IMR-90 (cell line): ENCODE measurements at regions not wholly inside any gene's neighbourhood (a gene's known extent, or its start where the extent isn't known, plus 50 kb on each side); places are given as distances from the start of the nearest gene placed in this dataset.

Source experiments
- ATAC-seq: fragments of 200-7000 bp; cut with Tn5 transposase; 2 replicates; pipeline ENCODE4 v1.9.1; 2020; ENCODE audit warnings: low read depth, mild to moderate bottlenecking, moderate library complexity
- BruUV-seq: library from RNA; stranded (reverse); fragments of 400-500 nt; replicated peaks from 2 replicates; lab custom pipeline; 2021; lab: Mats Ljungman, UMichigan
- CTCF ChIA-PET: fragments of 300-600 bp; formaldehyde crosslinking; extraction: SDS; loops from one replicate; lab custom pipeline; 2021; ENCODE audit warnings: antibody characterized with exemption; lab: Yijun Ruan, JAX
- POLR2A ChIA-PET: fragments of 300-600 bp; sonication (Branson Sonifier 250); formaldehyde crosslinking; loops from one replicate; lab custom pipeline; 2022; ENCODE audit warnings: antibody characterized with exemption; ENCODE audit not compliant: unreplicated experiment; lab: Charles Lee
- DNase-seq: peaks from one replicate; pipeline ENCODE4 v3.0.0; 2013
- H2AFZ ChIP-seq: replicated peaks from 2 replicates; pipeline ENCODE3; 2013; ENCODE audit warnings: low read length, mild to moderate bottlenecking; ENCODE audit not compliant: poor library complexity
- H2AK5ac ChIP-seq: 2 replicates; pipeline ENCODE4 v1.6.1; 2013; ENCODE audit warnings: low read depth, low read length, inconsistent platforms
- H2AK9ac ChIP-seq: replicated peaks from 2 replicates; pipeline ENCODE3; 2013; ENCODE audit warnings: mild to moderate bottlenecking, low read depth, low read length, moderate library complexity; ENCODE audit not compliant: poor library complexity
- H2BK120ac ChIP-seq: 2 replicates; pipeline ENCODE4 v1.6.1; 2013; ENCODE audit warnings: low read depth, low read length, inconsistent platforms
- H2BK15ac ChIP-seq: 3 replicates; pipeline ENCODE4 v1.6.1; 2013; ENCODE audit warnings: low read depth, low read length, inconsistent platforms
- H2BK20ac ChIP-seq: 2 replicates; pipeline ENCODE4 v1.6.1; 2013; ENCODE audit warnings: low read depth, mild to moderate bottlenecking, inconsistent platforms, low read length, moderate library complexity
- H2BK5ac ChIP-seq: 2 replicates; pipeline ENCODE4 v1.6.1; 2013; ENCODE audit warnings: mild to moderate bottlenecking, low read depth, low read length, inconsistent platforms; ENCODE audit not compliant: poor library complexity, severe bottlenecking
- H3K14ac ChIP-seq: replicated peaks from 2 replicates; pipeline ENCODE4 v1.6.1; 2013; ENCODE audit warnings: low read depth, low read length, inconsistent platforms
- H3K18ac ChIP-seq: 2 replicates; pipeline ENCODE4 v1.6.1; 2013; ENCODE audit warnings: low read depth, low read length, control low read depth
- H3K23ac ChIP-seq: 2 replicates; pipeline ENCODE4 v1.6.1; 2013; ENCODE audit warnings: low read depth, low read length, inconsistent platforms
- H3K27ac ChIP-seq: 2 replicates; pipeline ENCODE4 v1.5.1; 2013; ENCODE audit warnings: mild to moderate bottlenecking, control low read depth, low read length; ENCODE audit not compliant: insufficient read depth
- H3K27me3 ChIP-seq: 2 replicates; pipeline ENCODE4 v1.6.1; 2013; ENCODE audit warnings: low read length; ENCODE audit not compliant: control insufficient read depth, insufficient read depth
- H3K36me3 ChIP-seq: 2 replicates; pipeline ENCODE4 v1.6.1; 2013; ENCODE audit warnings: low read length, mixed read lengths; ENCODE audit not compliant: control insufficient read depth, insufficient read depth
- H3K4ac ChIP-seq: 2 replicates; pipeline ENCODE4 v1.6.1; 2013; ENCODE audit warnings: low read depth, low read length, inconsistent platforms
- H3K4me1 ChIP-seq: 2 replicates; pipeline ENCODE4 v1.6.1; 2013; ENCODE audit warnings: low read length, mixed read lengths; ENCODE audit not compliant: control insufficient read depth, insufficient read depth
- H3K4me2 ChIP-seq: 2 replicates; pipeline ENCODE4 v1.6.1; 2013; ENCODE audit warnings: low read depth, mild to moderate bottlenecking, control low read depth, low read length, moderate library complexity
- H3K4me3 ChIP-seq: 2 replicates; pipeline ENCODE4 v1.5.1; 2013; ENCODE audit warnings: low read depth, mild to moderate bottlenecking, control low read depth, low read length, moderate library complexity; ENCODE audit not compliant: insufficient read depth
- H3K56ac ChIP-seq: 2 replicates; pipeline ENCODE4 v1.6.1; 2013; ENCODE audit warnings: low read length, inconsistent platforms; ENCODE audit not compliant: insufficient read depth; ENCODE audit errors: extremely low read depth
- H3K79me1 ChIP-seq, 2 experiments: 2 replicates each; pipeline ENCODE4 v1.6.1; 2013; ENCODE audit warnings: low read length in 2 of 2, inconsistent platforms in 1 of 2, low read depth in 1 of 2
- H3K9ac ChIP-seq: 2 replicates; pipeline ENCODE4 v1.6.1; 2013; ENCODE audit warnings: low read depth, low read length, control low read depth
- H3K9me1 ChIP-seq: 2 replicates; pipeline ENCODE4 v1.6.1; 2013; ENCODE audit warnings: low read length, inconsistent platforms; ENCODE audit not compliant: insufficient read depth
- H3K9me3 ChIP-seq: 2 replicates; pipeline ENCODE4 v1.6.1; 2013; ENCODE audit warnings: low read length; ENCODE audit not compliant: control insufficient read depth, insufficient read depth
- H4K20me1 ChIP-seq: 2 replicates; pipeline ENCODE4 v1.6.1; 2013; ENCODE audit warnings: low read length, inconsistent platforms; ENCODE audit not compliant: insufficient read depth
- H4K5ac ChIP-seq: 2 replicates; pipeline ENCODE4 v1.6.1; 2013; ENCODE audit warnings: mild to moderate bottlenecking, low read depth, low read length, control low read depth
- H4K8ac ChIP-seq, 2 experiments: 2 replicates each; pipeline ENCODE4 v1.6.1; 2013; ENCODE audit warnings: low read depth in 2 of 2, low read length in 2 of 2, control low read depth in 1 of 2, inconsistent platforms in 1 of 2
- H4K91ac ChIP-seq: 2 replicates; pipeline ENCODE4 v1.6.1; 2013; ENCODE audit warnings: low read depth, low read length, inconsistent platforms; ENCODE audit not compliant: insufficient read depth
- CEBPB ChIP-seq: IDR thresholded peaks from 2 replicates; pipeline ENCODE4 v1.6.1; 2012; ENCODE audit warnings: low read depth, low read length, improper control_type of control experiment
- dilution Hi-C: fragments of 300-500 bp; cut with HindIII; formaldehyde crosslinking; loops from one replicate; pipeline ENCODE4 v1.14.3; 2018; ENCODE audit warnings: low sequenced_read_pairs; ENCODE audit not compliant: unreplicated experiment
- in situ Hi-C: fragments of 300-500 bp; cut with MboI; formaldehyde crosslinking; loops from 3 replicates; pipeline ENCODE4 v1.14.3; 2019; ENCODE audit warnings: low sequenced_read_pairs, inconsistent platforms, mixed read lengths
- intact Hi-C: fragments of 100-400 bp; cut with micrococcal nuclease; formaldehyde crosslinking; loops from 2 replicates; pipeline ENCODE4 v1.10.0; 2022
- TF ChIP-seq, protein P1 (sequence below): fragments of 150-350 bp; IDR thresholded peaks from 2 replicates; pipeline ENCODE4 v1.6.1; 2016; ENCODE audit warnings: low read depth, mild to moderate bottlenecking, low read length, moderate library complexity, borderline replicate concordance

DNA sequence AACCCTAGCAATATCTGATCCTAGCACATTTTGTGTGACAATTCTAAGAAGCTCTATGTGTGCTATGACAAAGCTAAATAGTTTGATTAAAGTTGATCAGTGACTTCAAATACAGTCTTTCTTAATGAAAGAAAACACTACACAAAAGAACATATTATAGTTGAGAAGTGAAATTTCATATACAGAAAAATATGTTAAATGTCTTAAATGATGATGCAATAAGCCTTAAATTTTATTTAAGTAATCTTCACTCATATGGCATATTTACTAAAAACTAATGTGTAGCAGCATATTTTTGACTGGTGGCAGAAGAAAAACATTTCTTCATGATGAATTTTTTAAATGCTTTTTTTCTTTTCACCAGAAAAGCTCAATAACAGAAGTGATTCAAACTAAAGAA is 485.5 kb downstream of the TUSC7 start:
- Histone ChIP-seq H3K4me1 (no peaks in the 10 kb centered on the region), H3K4ac (no peak overlapping the region), H3K4me2 (no peak overlapping the region), H2BK5ac (no peak overlapping the region), H4K91ac (no peak overlapping the region), H3K36me3 (no peaks in the 10 kb centered on the region), H2BK20ac (no peak overlapping the region), H3K27ac (no peak overlapping the region), H2BK120ac (no peak overlapping the region), H3K9ac (no peak overlapping the region), H3K79me1 (no peaks in the 10 kb centered on the region), H3K9me3 (no peaks in the 10 kb centered on the region), H4K5ac (no peak overlapping the region), H3K9me1 (no peaks in the 10 kb centered on the region), H3K4me3 (no peak overlapping the region), H2BK15ac (no peak overlapping the region), H2AK5ac (no peak overlapping the region), H3K56ac (no peak overlapping the region), H2AK9ac (no peak overlapping the region), H3K14ac (no peak overlapping the region), H3K18ac (no peak overlapping the region), H4K20me1 (no peaks in the 10 kb centered on the region), H4K8ac (no peak overlapping the region), H3K27me3 (no peaks in the 10 kb centered on the region), H3K23ac (no peak overlapping the region), H2AFZ (no peak overlapping the region)
- in situ Hi-C loops: no loop called here
- dilution Hi-C loops: no loop called here
- intact Hi-C loops: no loop called here
- CTCF ChIA-PET: no interaction called here
- no peak for ATAC-seq
- TF ChIP-seq, protein P1, sequence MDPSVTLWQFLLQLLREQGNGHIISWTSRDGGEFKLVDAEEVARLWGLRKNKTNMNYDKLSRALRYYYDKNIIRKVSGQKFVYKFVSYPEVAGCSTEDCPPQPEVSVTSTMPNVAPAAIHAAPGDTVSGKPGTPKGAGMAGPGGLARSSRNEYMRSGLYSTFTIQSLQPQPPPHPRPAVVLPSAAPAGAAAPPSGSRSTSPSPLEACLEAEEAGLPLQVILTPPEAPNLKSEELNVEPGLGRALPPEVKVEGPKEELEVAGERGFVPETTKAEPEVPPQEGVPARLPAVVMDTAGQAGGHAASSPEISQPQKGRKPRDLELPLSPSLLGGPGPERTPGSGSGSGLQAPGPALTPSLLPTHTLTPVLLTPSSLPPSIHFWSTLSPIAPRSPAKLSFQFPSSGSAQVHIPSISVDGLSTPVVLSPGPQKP: no peak
- peak; percentile 27; the same call in 1 of the 2 replicates for TF ChIP-seq CEBPB
- no peak for DNase-seq
- POLR2A ChIA-PET: no interaction called here
- no TSS peak for BruUV-seq
